ENCODE measurements at regions not wholly inside any gene's neighbourhood (a gene's known extent, or its start where the extent isn't known, plus 50 kb on each side); places are given as distances from the start of the nearest gene placed in this dataset.

DNA sequence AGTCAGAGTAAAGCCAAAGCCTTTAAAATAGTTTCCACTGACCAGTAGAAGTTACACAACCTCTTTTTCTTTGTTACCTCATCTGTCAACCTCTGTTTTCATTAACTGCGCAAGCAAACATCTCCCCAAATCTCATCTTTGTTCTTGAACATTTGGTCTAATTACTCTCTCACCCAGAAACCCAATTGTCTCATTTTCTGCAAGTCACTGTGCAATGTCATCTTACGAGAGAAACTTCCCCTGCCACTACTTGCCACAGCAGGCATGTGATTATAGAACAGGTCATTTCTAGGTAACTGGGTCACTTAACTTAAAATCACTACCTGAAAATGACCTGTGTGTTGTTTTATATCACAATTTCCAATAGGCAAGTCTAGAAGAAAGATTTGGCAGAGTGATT is 159.4 kb downstream of the SI start:
- H3K9ac ChIP-seq (ENCODE audit: insufficient read depth in 1 of 2, low read depth in 2 of 2, low read length in 2 of 2): no peak overlapping the region
- FAIRE-seq: no peak
- no peaks in the 10 kb centered on the region for H3K9me3 ChIP-seq (replicated peaks; ENCODE audit: control insufficient read depth, insufficient read depth, low read depth, low read length)
- H3K27ac ChIP-seq (ENCODE audit: extremely low read depth, low read depth, low read length): no peak overlapping the region
- BruUV-seq (replicated peaks): no TSS peak
- no peaks in the 10 kb centered on the region for H3K27me3 ChIP-seq (ENCODE audit: control insufficient read depth in 2 of 2, insufficient read depth in 2 of 2, low read length in 2 of 2)
- H3K4me1 ChIP-seq (replicated peaks in 1 of 2; ENCODE audit: control insufficient read depth in 2 of 2, insufficient read depth in 2 of 2, low read length in 2 of 2): no peaks in the 10 kb centered on the region
- no peak overlapping the region for H3K4me3 ChIP-seq
- H3K79me2 ChIP-seq (ENCODE audit: control insufficient read depth, insufficient read depth, low read length): no peaks in the 10 kb centered on the region
- DNase-seq (ENCODE audit: extremely low read depth in 1 of 4, low spot score in 3 of 4): no peak
- TF ChIP-seq, protein P1, sequence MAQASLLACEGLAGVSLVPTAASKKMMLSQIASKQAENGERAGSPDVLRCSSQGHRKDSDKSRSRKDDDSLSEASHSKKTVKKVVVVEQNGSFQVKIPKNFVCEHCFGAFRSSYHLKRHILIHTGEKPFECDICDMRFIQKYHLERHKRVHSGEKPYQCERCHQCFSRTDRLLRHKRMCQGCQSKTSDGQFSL (CRISPR knock-in tag; IDR thresholded peaks at IDR 0.05): no peak
- TF ChIP-seq, protein P1 (tag; IDR thresholded peaks at IDR 0.05): no peak
- no peak for TF ChIP-seq CXXC5 (CRISPR knock-in tag; IDR thresholded peaks at IDR 0.05)
- no peak for TF ChIP-seq NKRF (IDR thresholded peaks at IDR 0.05; ENCODE audit: borderline replicate concordance)
- no peaks in the 10 kb centered on the region for H3K9me1 ChIP-seq (ENCODE audit: control insufficient read depth, insufficient read depth, low read length)
- no peaks in the 10 kb centered on the region for H4K20me1 ChIP-seq (replicated peaks; ENCODE audit: control insufficient read depth, insufficient read depth, low read length)
- no peaks in the 10 kb centered on the region for H3K36me3 ChIP-seq (ENCODE audit: control insufficient read depth, insufficient read depth, low read length)
- no peak overlapping the region for H3K4me2 ChIP-seq (ENCODE audit: insufficient read depth, low read length)
- intact Hi-C loops (cut with micrococcal nuclease): no loop called here
- ATAC-seq: no peak
- H2AFZ ChIP-seq (ENCODE audit: low read depth, low read length): no peak overlapping the region
- WGBS (ENCODE audit: insufficient coverage, low coverage, missing lambda C conversion rate): 4% methylated on average over 2 of the region's 2 CpGs
- in situ Hi-C loops (cut with MboI): no loop called here
- ChIA-PET CTCF (ENCODE audit: low intra/inter-chr PET ratio) (no interaction called here), POLR2A (no interaction called here)
